A673 (cell line): ENCODE measurements at regions not wholly inside any gene's neighbourhood (a gene's known extent, or its start where the extent isn't known, plus 50 kb on each side); places are given as distances from the start of the nearest gene placed in this dataset.

Experiments
- BruUV-seq: library from RNA; stranded (reverse); fragments of 400-500 nt; replicated peaks from 2 replicates; lab custom pipeline; 2021; lab: Mats Ljungman, UMichigan
- CTCF ChIA-PET: fragments of 300-600 bp; sonication (Branson Sonifier 250); formaldehyde crosslinking; loops from one replicate; lab custom pipeline; 2022; ENCODE audit warnings: antibody characterized with exemption; lab: Charles Lee
- POLR2A ChIA-PET: fragments of 300-600 bp; sonication (Branson Sonifier 250); formaldehyde crosslinking; loops from one replicate; lab custom pipeline; 2022; ENCODE audit warnings: antibody characterized with exemption; ENCODE audit not compliant: low non-redundant PET; lab: Charles Lee
- DNase-seq: peaks from one replicate; pipeline ENCODE4 v3.0.0-alpha.2; 2015; ENCODE audit warnings: low spot score
- H3K27ac ChIP-seq: fragments of 200-600 bp; sonication (generic); 2 replicates; pipeline ENCODE4 v1.5.1; 2016; ENCODE audit warnings: mixed run types, low read depth, mild to moderate bottlenecking, mixed read lengths, antibody characterized with exemption, low read length; ENCODE audit not compliant: poor library complexity, severe bottlenecking
- H3K27me3 ChIP-seq: fragments of 200-600 bp; sonication (generic); replicated peaks from 2 replicates; pipeline ENCODE4 v1.6.1; 2017; ENCODE audit warnings: mixed run types, low read depth, mild to moderate bottlenecking, mixed read lengths, antibody characterized with exemption, low read length; ENCODE audit not compliant: insufficient read depth, poor library complexity
- H3K36me3 ChIP-seq: fragments of 200-600 bp; sonication (generic); 2 replicates; pipeline ENCODE4 v1.6.1; 2016; ENCODE audit warnings: mixed run types, mild to moderate bottlenecking, mixed read lengths, antibody characterized with exemption, low read length; ENCODE audit not compliant: insufficient read depth, poor library complexity, severe bottlenecking
- H3K4me1 ChIP-seq: fragments of 200-600 bp; sonication (generic); 2 replicates; pipeline ENCODE4 v1.6.1; 2017; ENCODE audit warnings: mixed run types, mild to moderate bottlenecking, mixed read lengths, antibody characterized with exemption, low read length; ENCODE audit not compliant: insufficient read depth, poor library complexity, severe bottlenecking
- H3K4me3 ChIP-seq: fragments of 200-600 bp; sonication (generic); 2 replicates; pipeline ENCODE4 v1.5.1; 2016; ENCODE audit warnings: low read depth, mixed run types, mild to moderate bottlenecking, mixed read lengths, low read length; ENCODE audit not compliant: poor library complexity, severe bottlenecking
- H3K9me3 ChIP-seq: fragments of 200-600 bp; sonication (generic); 2 replicates; pipeline ENCODE4 v1.6.1; 2016; ENCODE audit warnings: mixed run types, low read depth, mild to moderate bottlenecking, mixed read lengths, antibody characterized with exemption, low read length; ENCODE audit not compliant: poor library complexity, severe bottlenecking
- EZH2 ChIP-seq: fragments of 200-600 bp; sonication (generic); IDR thresholded peaks from 2 replicates; pipeline ENCODE4 v1.6.1; 2017; ENCODE audit warnings: borderline replicate concordance, low read depth, mild to moderate bottlenecking, mixed read lengths, antibody characterized with exemption, low read length; ENCODE audit not compliant: poor library complexity, severe bottlenecking
- intact Hi-C: fragments of 100-400 bp; cut with micrococcal nuclease; formaldehyde crosslinking; loops from one replicate; pipeline ENCODE4 v1.10.0; 2022; ENCODE audit not compliant: unreplicated experiment
- TF ChIP-seq, protein P1 (sequence below): fragments of 300-800, 200-600 bp; sonication (generic); conservative IDR thresholded peaks from 2 replicates; pipeline ENCODE4 v1.5.1; 2017; ENCODE audit warnings: low read depth, mild to moderate bottlenecking, antibody characterized with exemption, low read length, moderate library complexity, mixed read lengths

- no TSS peak for BruUV-seq
Observed at GRCh38 chr16:47826070-47826469, 329.7 kb downstream of the ABCC12 start.

DNA sequence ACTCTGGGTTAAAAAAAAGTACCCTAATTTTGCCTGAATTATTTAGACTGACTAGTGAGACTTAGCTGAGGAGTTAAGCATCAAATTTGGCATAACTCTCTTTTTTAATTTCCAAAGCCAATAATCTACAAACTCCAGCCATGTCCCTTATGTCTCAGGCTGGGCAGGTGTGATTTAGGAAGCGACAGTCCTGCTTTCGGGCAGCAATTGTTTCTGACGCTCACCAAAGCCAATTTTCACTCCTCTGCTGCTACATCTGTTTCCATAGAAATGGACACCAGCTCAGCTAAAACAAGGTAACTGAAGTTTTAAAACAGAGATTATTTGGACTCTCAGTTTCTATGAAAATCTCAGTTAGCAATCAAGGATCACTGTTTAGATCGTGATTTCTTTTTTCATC, 338.7 kb downstream of the ABCC12 start:
- no TSS peak for BruUV-seq
- POLR2A ChIA-PET = no interaction called here

More at GRCh38 chr16:47826070-47826469, 329.7 kb downstream of the ABCC12 start:
- intact Hi-C loops = no loop called here
- Histone ChIP-seq H3K27ac (no peak overlapping the region), H3K4me3 (no peak overlapping the region), H3K27me3 (no peaks in the 10 kb centered on the region), H3K4me1 (no peaks in the 10 kb centered on the region), H3K36me3 (no peaks in the 10 kb centered on the region), H3K9me3 (no peaks in the 10 kb centered on the region)
- DNase-seq = no peak
- no peak for TF ChIP-seq EZH2
- TF ChIP-seq, protein P1, sequence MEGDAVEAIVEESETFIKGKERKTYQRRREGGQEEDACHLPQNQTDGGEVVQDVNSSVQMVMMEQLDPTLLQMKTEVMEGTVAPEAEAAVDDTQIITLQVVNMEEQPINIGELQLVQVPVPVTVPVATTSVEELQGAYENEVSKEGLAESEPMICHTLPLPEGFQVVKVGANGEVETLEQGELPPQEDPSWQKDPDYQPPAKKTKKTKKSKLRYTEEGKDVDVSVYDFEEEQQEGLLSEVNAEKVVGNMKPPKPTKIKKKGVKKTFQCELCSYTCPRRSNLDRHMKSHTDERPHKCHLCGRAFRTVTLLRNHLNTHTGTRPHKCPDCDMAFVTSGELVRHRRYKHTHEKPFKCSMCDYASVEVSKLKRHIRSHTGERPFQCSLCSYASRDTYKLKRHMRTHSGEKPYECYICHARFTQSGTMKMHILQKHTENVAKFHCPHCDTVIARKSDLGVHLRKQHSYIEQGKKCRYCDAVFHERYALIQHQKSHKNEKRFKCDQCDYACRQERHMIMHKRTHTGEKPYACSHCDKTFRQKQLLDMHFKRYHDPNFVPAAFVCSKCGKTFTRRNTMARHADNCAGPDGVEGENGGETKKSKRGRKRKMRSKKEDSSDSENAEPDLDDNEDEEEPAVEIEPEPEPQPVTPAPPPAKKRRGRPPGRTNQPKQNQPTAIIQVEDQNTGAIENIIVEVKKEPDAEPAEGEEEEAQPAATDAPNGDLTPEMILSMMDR = no peak
- ChIA-PET CTCF (no interaction called here), POLR2A (no interaction called here)

GRCh38 chr16:47816511-47816910, 339.3 kb downstream of the ABCC12 start:
- Histone ChIP-seq H3K27me3 (peaks cover 4% of the 10 kb centered on the region), H3K27ac (no peak overlapping the region), H3K36me3 (no peaks in the 10 kb centered on the region), H3K9me3 (no peaks in the 10 kb centered on the region), H3K4me3 (no peak overlapping the region), H3K4me1 (no peaks in the 10 kb centered on the region)
- intact Hi-C loops = no loop called here
- CTCF ChIA-PET = no interaction called here
- POLR2A ChIA-PET = no interaction called here
- no peak for DNase-seq
- TF ChIP-seq, protein P1 = no peak
- TF ChIP-seq EZH2 = no peak
- BruUV-seq = no TSS peak

More for the DNA sequence above, 338.7 kb downstream of the ABCC12 start:
- Histone ChIP-seq H3K27ac (no peak overlapping the region), H3K4me3 (no peak overlapping the region), H3K9me3 (no peaks in the 10 kb centered on the region), H3K27me3 (peaks cover 4% of the 10 kb centered on the region), H3K4me1 (no peaks in the 10 kb centered on the region), H3K36me3 (no peaks in the 10 kb centered on the region)
- CTCF ChIA-PET = no interaction called here
- intact Hi-C loops = no loop called here
- no peak for DNase-seq
- TF ChIP-seq, protein P1 = no peak
- no peak for TF ChIP-seq EZH2
